ENCODE measurements at regions not wholly inside any gene's neighbourhood (a gene's known extent, or its start where the extent isn't known, plus 50 kb on each side); places are given as distances from the start of the nearest gene placed in this dataset.
A peak's percentile ranks its signal among the peaks of the same experiment; 100 is the strongest.
"Not testable (repeated sequence)": the region's sequence is repeated elsewhere in the genome, so short reads cannot be mapped to it uniquely, and the experiment has no call there.

DNA sequence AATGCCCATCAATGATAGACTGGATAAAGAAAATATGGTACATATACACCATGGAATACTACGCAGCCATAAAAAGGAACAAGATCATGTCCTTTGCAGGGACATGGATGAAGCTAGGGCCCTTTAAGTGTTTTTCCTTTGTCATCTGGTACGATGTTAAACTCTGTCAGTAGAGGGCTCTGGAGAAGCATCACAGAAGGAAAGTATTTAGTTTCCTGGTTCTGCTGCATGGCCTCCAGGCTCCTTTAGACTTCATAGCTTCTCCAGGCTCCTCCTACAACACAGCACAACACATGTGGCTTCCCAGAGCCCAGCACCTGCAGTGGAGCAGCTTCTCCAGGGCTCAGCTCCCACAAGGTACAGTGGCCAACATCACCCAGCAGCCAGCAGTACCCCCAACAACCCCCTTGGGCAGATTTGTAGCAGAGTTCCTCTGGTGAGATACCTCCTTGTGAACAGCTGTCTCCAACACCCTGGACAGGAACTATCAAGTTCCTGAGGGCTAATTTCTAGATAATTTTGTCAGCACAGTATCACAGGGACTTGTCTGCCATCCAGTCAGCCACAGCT is 63.4 kb downstream of the KCTD12 start:
- no peak for TF ChIP-seq CTCF (IDR thresholded peaks at IDR 0.05; ENCODE audit: insufficient read depth, low read depth, low read length)
- no peaks in the 10 kb centered on the region for H3K79me2 ChIP-seq (ENCODE audit: insufficient read depth, low read length)
- no peaks in the 10 kb centered on the region for H3K9me3 ChIP-seq (ENCODE audit: insufficient read depth, low read depth, low read length)
- FAIRE-seq (no peak), DNase-seq (ENCODE audit: low read depth) (peak; percentile 6)
- no peak overlapping the region for H3K4me2 ChIP-seq (ENCODE audit: low read length)
- no peaks in the 10 kb centered on the region for H4K20me1 ChIP-seq (ENCODE audit: insufficient read depth, low read length)
- peaks cover 18% of the 10 kb centered on the region for H3K27me3 Mint-ChIP-seq (ENCODE audit: low read depth, unreplicated experiment)
- H3K36me3 Mint-ChIP-seq (ENCODE audit: low read depth, unreplicated experiment): no peaks in the 10 kb centered on the region
- H3K4me1 Mint-ChIP-seq (ENCODE audit: low read depth, unreplicated experiment): peaks cover 7% of the 10 kb centered on the region
- no peak overlapping the region for H3K27ac Mint-ChIP-seq (ENCODE audit: unreplicated experiment)
- no peak overlapping the region for H2AFZ ChIP-seq (ENCODE audit: low read depth, low read length)
- no peaks in the 10 kb centered on the region for H3K27me3 ChIP-seq (ENCODE audit: insufficient read depth, low read length)
- no peaks in the 10 kb centered on the region for H3K36me3 ChIP-seq (ENCODE audit: insufficient read depth, low read length)
- peaks cover 5% of the 10 kb centered on the region for H3K9me3 Mint-ChIP-seq (ENCODE audit: unreplicated experiment)
- no peak overlapping the region for H3K4me3 ChIP-seq (ENCODE audit: insufficient read depth, low read depth, low read length)
- H3K27ac ChIP-seq (ENCODE audit: low read depth, low read length): no peak overlapping the region
- no peak overlapping the region for H3K9ac ChIP-seq (ENCODE audit: low read length)
- H3K4me3 Mint-ChIP-seq (ENCODE audit: unreplicated experiment): no peak overlapping the region
- no peaks in the 10 kb centered on the region for H3K4me1 ChIP-seq (ENCODE audit: insufficient read depth, low read length)

DNA sequence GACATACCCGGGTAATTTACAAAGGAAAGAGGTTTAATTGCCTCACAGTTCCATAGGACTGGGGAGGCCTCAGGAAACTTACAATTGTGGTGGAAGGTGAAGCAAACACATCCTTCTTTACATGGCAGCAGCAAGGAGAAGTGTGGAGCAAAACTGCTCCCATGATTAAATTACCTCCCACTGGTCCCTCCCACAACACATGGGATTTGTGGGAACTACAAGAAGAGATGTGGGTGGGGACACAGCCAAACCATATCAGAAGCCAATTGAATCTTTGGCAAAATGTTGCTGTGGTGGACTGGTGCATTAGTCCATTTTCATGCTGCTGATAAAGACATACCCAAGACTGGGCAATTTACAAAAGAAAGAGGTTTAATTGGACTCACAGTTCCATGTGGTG is 65.0 kb downstream of the KCTD12 start:
- H3K4me3 Mint-ChIP-seq (ENCODE audit: unreplicated experiment); FAIRE-seq: not testable (repeated sequence)

DNA sequence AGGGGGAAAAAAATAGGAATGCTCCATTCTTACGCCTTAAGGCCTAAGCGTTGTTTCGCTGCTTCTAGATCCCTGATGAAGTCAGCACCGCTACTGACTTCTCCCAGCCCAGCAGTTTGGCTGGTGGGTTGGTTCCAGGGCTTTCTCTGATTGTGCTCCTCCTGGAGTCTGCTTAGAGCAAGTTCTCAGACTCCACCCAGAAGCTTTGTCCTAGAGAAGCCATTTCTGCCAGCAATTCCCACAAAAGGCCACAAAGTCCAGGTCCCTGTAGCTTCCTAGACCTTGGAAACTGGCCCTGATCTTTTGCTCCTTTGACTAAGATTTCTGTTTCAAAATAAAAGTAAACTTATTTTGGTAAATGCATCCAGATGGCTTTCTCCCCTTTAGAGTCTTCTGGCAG is 65.4 kb downstream of the KCTD12 start:
- H3K36me3 ChIP-seq (ENCODE audit: insufficient read depth, low read length): no peaks in the 10 kb centered on the region
- H3K27me3 ChIP-seq (ENCODE audit: insufficient read depth, low read length): peaks cover 3% of the 10 kb centered on the region
- peaks cover 5% of the 10 kb centered on the region for H3K9me3 Mint-ChIP-seq (ENCODE audit: unreplicated experiment)
- no peak overlapping the region for H3K4me3 Mint-ChIP-seq (ENCODE audit: unreplicated experiment)
- H3K4me1 Mint-ChIP-seq (ENCODE audit: low read depth, unreplicated experiment): peaks cover 5% of the 10 kb centered on the region
- no peak for TF ChIP-seq CTCF (IDR thresholded peaks at IDR 0.05; ENCODE audit: insufficient read depth, low read depth, low read length)
- no peak for TF ChIP-seq EZH2 (IDR thresholded peaks at IDR 0.05; ENCODE audit: insufficient read depth, low read length)
- peaks cover 26% of the 10 kb centered on the region for H3K27me3 Mint-ChIP-seq (ENCODE audit: low read depth, unreplicated experiment)
- no peak overlapping the region for H3K9ac ChIP-seq (ENCODE audit: low read length)
- DNase-seq (ENCODE audit: low read depth) (no peak), FAIRE-seq (no peak)
- H3K27ac Mint-ChIP-seq (ENCODE audit: unreplicated experiment): no peak overlapping the region
- no peak overlapping the region for H3K4me2 ChIP-seq (ENCODE audit: low read length)
- H3K79me2 ChIP-seq (ENCODE audit: insufficient read depth, low read length): no peaks in the 10 kb centered on the region
- H3K27ac ChIP-seq (ENCODE audit: low read depth, low read length): no peak overlapping the region
- H3K4me1 ChIP-seq (ENCODE audit: insufficient read depth, low read length): no peaks in the 10 kb centered on the region
- no peaks in the 10 kb centered on the region for H4K20me1 ChIP-seq (ENCODE audit: insufficient read depth, low read length)
- no peaks in the 10 kb centered on the region for H3K9me3 ChIP-seq (ENCODE audit: insufficient read depth, low read depth, low read length)
- H3K4me3 ChIP-seq (ENCODE audit: insufficient read depth, low read depth, low read length): no peak overlapping the region
- no peaks in the 10 kb centered on the region for H3K36me3 Mint-ChIP-seq (ENCODE audit: low read depth, unreplicated experiment)
- no peak overlapping the region for H2AFZ ChIP-seq (ENCODE audit: low read depth, low read length)

More for the DNA sequence above, 65.0 kb downstream of the KCTD12 start:
- not testable (repeated sequence) for H3K27ac Mint-ChIP-seq (ENCODE audit: unreplicated experiment); H3K9me3 ChIP-seq (ENCODE audit: insufficient read depth, low read depth, low read length); H4K20me1 ChIP-seq (ENCODE audit: insufficient read depth, low read length); H3K4me3 ChIP-seq (ENCODE audit: insufficient read depth, low read depth, low read length); H3K79me2 ChIP-seq (ENCODE audit: insufficient read depth, low read length); H3K36me3 ChIP-seq (ENCODE audit: insufficient read depth, low read length); H3K4me1 ChIP-seq (ENCODE audit: insufficient read depth, low read length); DNase-seq (ENCODE audit: low read depth); H3K9ac ChIP-seq (ENCODE audit: low read length); H2AFZ ChIP-seq (ENCODE audit: low read depth, low read length); H3K4me2 ChIP-seq (ENCODE audit: low read length); H3K27ac ChIP-seq (ENCODE audit: low read depth, low read length); H3K4me1 Mint-ChIP-seq (ENCODE audit: low read depth, unreplicated experiment); H3K36me3 Mint-ChIP-seq (ENCODE audit: low read depth, unreplicated experiment); H3K9me3 Mint-ChIP-seq (ENCODE audit: unreplicated experiment); H3K27me3 ChIP-seq (ENCODE audit: insufficient read depth, low read length)
- peaks cover 24% of the 10 kb centered on the region for H3K27me3 Mint-ChIP-seq (ENCODE audit: low read depth, unreplicated experiment)
